Stimulated activated CD4-positive, alpha-beta T cell treated with anti-CD3 and anti-CD28 coated beads, Interleukin-4, amount 100 ng/mL, for 4 hours (primary cell): ENCODE measurements at regions not wholly inside any gene's neighbourhood (a gene's known extent, or its start where the extent isn't known, plus 50 kb on each side); places are given as distances from the start of the nearest gene placed in this dataset.
"Not testable (repeated sequence)": the region's sequence is repeated elsewhere in the genome, so short reads cannot be mapped to it uniquely, and the experiment has no call there.

Experiments used
- DNase-seq, 2 experiments: peaks; one replicate each; pipeline ENCODE4 v3.0.0-alpha.2; 2020

- DNase-seq = no peak
Observed at GRCh38 chr18:8970843-8971242, 131.7 kb upstream of the NDUFV2 start.

- DNase-seq = no peak
Observed at GRCh38 chr18:8972116-8972515, 130.4 kb upstream of the NDUFV2 start.

- no peak for DNase-seq
Observed at GRCh38 chr18:8974279-8974678, 128.2 kb upstream of the NDUFV2 start.

GRCh38 chr18:8974696-8975095 lies 127.8 kb upstream of the NDUFV2 start:
- DNase-seq = no peak

- DNase-seq = no peak
Observed at GRCh38 chr18:8975624-8976023, 126.9 kb upstream of the NDUFV2 start.

GRCh38 chr18:8976606-8977005 lies 125.9 kb upstream of the NDUFV2 start:
- no peak for DNase-seq

- no peak for DNase-seq
Observed at GRCh38 chr18:8977166-8977565, 125.3 kb upstream of the NDUFV2 start.

- DNase-seq = no peak
Observed at GRCh38 chr18:8977701-8978100, 124.8 kb upstream of the NDUFV2 start.

- no peak for DNase-seq
Observed at GRCh38 chr18:8978394-8978793, 124.1 kb upstream of the NDUFV2 start.

GRCh38 chr18:8979258-8979988 lies 123.1 kb upstream of the NDUFV2 start:
- DNase-seq = no peak

- DNase-seq = no peak
Observed at GRCh38 chr18:8980496-8980895, 122.0 kb upstream of the NDUFV2 start.

- no peak for DNase-seq
Observed at GRCh38 chr18:8980918-8981317, 121.6 kb upstream of the NDUFV2 start.

GRCh38 chr18:8982416-8983183 lies 119.9 kb upstream of the NDUFV2 start:
- no peak for DNase-seq

- DNase-seq = no peak
Observed at GRCh38 chr18:8983195-8983594, 119.3 kb upstream of the NDUFV2 start.

- no peak for DNase-seq
Observed at GRCh38 chr18:8984131-8984721, 118.3 kb upstream of the NDUFV2 start.

- DNase-seq = no peak
Observed at GRCh38 chr18:8987241-8987640, 115.3 kb upstream of the NDUFV2 start.

- peak; percentile 42 to 43 for DNase-seq
Observed at GRCh38 chr18:8988260-8988871, 114.1 kb upstream of the NDUFV2 start.

GRCh38 chr18:8989017-8989416 lies 113.5 kb upstream of the NDUFV2 start:
- DNase-seq = no peak

GRCh38 chr18:8989855-8990254 lies 112.6 kb upstream of the NDUFV2 start:
- no peak for DNase-seq

GRCh38 chr18:8990276-8991031 lies 112.0 kb upstream of the NDUFV2 start:
- no peak for DNase-seq

GRCh38 chr18:8991155-8991554 lies 111.3 kb upstream of the NDUFV2 start:
- DNase-seq = no peak

GRCh38 chr18:8992500-8992899 lies 110.0 kb upstream of the NDUFV2 start:
- not testable (repeated sequence) for DNase-seq

- no peak for DNase-seq
Observed at GRCh38 chr18:8994603-8995002, 107.9 kb upstream of the NDUFV2 start.
